GM04504 (cell line): ENCODE measurements at regions not wholly inside any gene's neighbourhood (a gene's known extent, or its start where the extent isn't known, plus 50 kb on each side); places are given as distances from the start of the nearest gene placed in this dataset.
"Not testable (repeated sequence)": the region's sequence is repeated elsewhere in the genome, so short reads cannot be mapped to it uniquely, and the experiment has no call there.

ENCODE experiments used
- DNase-seq: peaks from one replicate; pipeline ENCODE4 v3.0.0-alpha.2; 2012; ENCODE audit warnings: low read depth

DNA sequence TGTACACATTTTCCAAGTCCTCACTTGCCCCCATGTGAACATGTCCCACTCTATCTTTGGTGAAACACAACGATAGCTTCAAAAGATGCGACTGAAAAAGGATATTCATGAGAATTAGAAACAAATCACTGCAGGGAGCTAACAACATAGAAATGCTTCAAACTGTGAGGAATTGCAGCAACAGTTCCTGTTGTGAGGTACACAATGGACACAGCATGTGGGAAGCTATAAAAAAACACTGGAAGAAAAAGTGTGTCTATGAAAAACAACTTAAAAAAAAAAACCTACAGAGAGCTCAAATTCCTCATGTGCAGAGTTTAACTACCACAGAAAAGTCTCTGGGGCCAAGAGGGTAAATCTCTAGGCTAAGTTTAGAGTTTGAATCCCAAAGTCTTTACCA, 51.6 kb upstream of the BLTP1 start:
- no peak for DNase-seq

DNA sequence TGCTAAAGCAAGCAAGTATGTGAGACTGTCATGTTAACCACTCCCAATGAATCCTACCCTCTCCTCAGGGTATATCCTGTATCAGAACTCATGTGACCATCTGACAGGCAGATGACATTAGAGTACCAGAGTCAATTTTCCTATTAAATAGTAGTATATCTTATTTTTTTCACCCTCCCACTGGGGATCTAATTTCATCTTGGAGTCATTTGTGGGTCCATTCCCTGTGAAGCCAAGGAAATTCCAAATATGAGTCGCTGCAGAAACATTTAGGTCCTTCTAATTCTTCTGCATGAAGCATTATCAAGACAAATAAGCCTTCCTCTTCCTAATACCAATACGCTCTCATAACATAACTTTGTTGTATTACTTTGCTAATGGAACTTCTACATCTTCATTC, 52.2 kb upstream of the BLTP1 start:
- DNase-seq = peak; percentile 8

DNA sequence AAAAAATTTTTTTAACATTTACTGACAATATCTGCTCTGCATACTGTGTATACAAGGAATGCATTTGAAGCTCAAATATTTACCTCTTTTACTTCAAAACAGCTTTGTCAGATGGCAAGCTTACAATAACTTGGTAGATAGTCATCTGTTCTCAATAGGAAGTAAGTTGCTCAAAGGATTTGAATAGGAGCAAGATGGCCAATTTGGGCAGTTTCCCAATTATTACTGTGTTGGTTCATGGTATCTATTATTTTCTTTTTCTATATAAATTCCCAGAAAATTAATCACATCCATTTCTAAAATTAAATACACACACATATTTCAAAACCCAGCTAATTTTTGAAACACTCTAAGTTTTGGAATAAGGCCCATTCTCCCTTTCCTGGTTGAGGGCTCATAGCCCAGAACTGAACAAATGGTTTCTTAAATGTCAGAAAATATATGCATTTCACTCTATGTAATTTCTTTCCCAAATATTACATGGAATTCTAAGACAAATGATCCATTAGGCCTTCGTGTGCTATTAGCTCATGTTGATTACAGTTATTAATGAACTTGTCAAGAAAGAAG, 60.2 kb upstream of the BLTP1 start:
- DNase-seq = no peak

DNA sequence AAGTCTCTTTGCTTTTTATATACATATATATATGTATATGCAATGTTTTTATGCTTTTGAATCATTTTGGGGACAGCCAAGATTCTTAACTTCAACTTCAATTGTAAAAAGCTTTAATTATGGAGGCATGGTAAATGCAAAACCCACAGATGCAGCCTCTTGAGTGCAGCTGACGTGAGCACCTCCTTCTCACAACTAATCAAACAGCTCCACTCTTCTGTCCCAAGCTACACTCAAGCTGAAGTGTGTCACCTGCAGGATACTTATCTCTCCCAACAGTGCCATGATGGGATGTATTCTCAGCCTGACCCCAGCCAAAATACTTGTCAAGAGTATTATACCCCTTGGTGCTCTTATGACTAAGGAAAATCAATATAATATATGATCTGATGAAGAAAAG, 60.7 kb upstream of the BLTP1 start:
- no peak for DNase-seq

DNA sequence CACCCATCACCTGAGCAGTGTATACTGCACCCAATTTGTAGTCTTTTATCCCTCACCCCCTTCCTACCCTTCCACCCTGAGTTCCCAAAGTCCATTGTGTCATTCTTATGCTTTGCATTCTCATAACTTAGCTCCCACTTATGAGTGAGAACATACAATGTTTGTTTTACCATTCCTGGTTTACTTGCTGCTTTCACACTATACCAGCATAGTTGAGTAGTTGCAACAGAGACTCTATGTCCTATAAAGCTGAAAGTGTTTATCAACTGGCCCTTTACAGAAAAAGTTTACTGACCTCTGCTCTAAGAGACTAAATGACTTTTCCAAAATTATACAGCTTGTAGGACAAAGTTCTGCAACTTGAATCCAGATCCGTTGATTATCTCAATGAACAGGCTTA, 61.1 kb upstream of the BLTP1 start:
- DNase-seq = no peak

DNA sequence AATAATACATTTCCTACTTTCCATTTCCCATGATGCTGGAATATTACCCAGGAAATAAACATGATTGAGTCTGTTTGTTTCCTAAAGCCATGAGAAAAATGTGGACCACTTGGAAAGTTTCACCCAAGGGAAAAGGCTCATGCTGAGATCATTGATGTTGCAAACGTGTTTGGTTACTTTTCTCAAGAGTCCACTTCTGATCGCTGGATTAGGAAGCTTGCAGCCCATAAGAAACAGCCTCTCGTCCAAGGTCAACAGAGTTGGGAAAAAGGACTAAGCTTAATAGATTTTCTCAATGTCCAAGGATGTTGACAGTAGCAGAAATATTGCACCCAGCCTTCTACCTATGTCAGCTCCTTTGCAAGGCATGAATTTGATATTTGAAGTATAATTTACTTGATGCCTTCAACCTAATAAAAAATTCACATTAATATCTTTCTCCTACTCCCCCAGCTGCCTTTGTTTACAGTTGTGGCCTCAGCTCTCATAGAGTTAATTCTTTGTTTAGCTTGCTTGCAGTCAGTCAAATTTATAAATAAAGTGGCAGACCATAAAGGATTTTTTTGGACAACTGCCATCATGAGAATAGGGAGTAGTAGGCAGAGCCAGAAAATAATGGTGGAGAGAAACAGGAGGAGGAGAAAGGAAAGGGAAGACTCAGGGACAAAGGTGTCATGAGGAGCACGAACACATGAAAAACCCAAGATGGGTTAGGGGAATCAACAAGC, 65.6 kb upstream of the BLTP1 start:
- DNase-seq = no peak

DNA sequence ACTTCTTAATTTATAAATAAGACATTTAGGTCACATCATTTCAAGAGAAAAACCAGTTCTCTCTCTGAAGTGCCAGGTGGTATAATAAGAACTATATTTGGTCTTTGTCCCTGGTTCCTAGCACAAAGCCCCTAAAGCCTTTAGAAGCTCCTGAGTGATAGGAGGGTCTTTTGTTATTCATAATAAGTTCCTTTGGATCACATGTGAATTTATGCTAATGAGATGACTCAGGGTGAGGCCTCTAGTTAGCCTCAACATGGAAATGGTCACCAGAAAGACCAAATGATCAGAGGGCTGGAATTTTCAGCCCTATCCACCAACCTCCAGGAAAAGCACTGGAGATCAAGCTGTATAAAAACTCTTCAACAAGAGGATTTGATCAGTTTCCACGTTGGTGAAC, 68.1 kb upstream of the BLTP1 start:
- no peak for DNase-seq

DNA sequence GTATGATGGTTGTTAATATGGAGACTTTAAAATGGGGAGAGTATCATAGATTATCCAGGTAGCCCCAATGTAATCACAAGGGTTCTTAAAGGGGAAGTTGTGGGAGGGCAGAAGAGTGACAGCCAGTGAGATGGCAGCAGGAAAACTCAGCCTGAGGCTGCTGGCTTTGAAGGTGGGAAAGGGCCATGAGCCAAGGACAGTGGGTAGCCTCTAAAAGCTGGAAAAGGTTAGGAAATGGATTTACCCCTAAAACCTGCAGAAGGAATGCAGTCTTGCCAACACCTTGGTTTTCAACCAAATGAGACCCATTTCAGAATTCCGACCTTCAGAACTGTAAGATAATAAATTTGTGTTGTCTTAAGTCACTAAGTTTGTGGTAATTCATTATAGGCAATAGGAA, 68.8 kb upstream of the BLTP1 start:
- DNase-seq = no peak

DNA sequence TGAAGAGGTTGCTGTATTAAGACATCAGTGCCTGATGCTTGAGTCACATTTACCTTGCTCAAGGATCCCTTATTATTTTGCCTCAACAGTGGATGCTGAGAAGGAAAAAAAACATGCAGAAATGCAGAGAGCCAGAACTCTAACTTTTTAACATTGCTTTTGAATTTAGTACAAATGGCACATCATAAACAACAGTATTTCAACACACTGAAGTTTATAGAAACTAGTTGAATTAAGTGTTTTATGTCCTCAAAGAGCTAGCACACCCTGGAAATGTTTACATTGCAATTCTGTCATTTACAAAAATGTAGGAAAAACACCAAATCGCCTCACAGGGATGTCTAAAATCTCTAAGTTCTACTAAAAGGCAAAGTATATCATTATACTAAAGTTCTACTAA, 69.5 kb upstream of the BLTP1 start:
- no peak for DNase-seq

DNA sequence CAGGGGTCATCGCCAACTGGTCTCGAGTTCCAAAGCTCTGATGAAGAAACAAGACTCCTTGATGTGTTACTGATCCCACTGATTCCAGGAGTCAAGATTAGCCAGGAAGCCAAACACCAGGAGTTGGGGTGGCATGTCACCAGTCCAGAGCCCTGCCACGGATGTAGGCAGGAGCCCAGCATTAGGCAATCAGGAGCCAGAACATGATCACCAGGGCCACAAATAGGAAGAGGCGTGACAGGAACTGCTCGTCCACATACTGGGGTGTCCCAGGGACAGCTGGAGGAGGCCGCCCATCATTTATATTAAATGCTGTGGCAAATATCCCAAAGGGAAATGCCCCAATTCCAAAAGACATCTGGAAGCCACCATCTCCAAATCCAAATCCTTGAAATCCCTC, 74.5 kb upstream of the BLTP1 start:
- not testable (repeated sequence) for DNase-seq

DNA sequence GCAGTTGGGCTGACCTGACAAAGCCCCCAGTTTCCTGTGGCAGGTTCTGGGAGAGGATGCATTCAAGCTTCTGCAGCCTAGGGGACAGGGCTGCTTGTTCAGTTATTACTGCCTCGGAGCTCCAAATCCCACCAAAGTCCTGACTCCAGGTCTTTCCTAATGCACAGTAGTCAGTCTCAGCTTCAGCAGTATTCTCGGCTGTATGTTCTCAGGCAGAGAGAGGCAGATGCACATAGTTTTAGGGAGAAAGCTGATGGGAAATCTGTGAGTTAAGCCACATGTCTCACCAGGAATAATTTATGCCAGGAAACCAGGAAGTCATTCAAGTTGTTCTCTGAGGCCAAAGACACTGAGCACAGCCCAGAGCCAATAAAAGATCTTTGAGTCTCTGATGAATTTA, 75.3 kb upstream of the BLTP1 start:
- DNase-seq = peak; percentile 6

DNA sequence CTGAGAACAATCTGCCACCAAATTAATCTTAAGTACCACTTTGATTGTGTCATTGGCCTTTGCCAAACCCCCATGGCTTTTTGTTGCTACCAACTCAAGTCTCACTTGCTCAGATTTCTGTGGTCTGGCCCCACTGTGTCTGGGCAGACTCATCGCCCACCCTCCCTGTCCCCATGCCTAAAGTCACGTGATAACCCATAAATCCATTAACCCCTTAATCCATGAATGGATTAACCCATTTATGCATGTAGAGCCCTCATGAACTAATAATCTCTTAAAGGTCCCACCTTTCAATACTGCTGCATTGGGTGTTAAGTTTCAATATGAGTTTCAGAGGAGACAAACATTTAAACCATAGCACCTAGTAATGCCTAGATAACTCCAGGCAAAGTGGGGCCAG, 78.5 kb upstream of the BLTP1 start:
- no peak for DNase-seq

DNA sequence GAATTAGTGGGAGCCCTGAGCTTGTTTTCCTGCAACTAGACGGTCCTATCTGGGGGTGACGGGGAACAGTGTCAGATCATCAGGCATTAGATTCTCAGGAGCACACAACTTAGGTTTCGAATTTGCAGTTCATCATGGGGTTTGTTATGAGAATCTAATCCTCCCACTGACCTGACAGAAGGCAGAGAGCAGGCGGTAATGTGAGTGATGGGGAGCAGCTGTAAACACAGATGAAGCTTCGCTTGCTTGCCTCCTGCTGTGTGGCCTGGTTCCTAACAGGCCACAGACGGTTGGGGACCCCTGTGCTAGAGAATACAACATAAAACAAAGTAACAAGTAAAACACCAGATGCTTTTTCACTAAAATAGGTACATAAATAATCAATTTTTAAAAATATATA, 86.2 kb upstream of the BLTP1 start:
- no peak for DNase-seq

DNA sequence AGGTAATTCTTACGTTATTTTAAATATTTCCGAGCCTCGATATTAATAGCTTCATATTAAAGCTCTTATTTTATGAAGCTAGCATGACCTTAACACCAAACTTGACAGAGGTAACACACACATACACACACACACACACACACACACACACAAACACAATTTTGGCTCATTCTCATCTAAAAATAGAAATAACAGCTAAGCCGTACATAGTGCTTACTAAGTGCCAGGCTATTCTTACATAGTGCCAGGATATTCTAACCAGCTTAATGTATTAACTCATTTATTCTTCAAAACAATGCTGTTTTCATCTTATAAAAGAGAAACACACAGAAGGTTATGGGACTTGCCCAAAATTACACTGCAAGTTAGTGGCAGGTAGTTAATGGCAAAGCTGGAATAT, 87.0 kb upstream of the BLTP1 start:
- no peak for DNase-seq

DNA sequence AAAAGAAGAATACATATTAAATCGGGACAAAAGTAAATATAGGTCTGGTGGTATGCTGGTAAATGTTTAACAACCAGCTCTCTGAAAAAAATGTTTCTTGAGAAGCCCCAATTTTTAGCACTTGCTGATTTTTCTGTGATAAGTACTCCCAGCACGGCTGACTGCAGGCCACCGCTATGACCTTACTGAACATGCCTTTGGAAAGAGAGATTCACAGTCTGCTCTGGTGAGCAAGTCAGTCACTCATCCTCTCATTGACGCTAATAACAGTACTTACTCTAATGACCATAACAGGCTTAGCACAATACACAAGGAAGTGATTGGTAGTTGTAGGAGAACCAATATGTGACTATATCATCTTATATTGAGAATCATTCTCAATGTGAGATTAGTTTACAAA, 98.9 kb upstream of the BLTP1 start:
- DNase-seq = no peak

DNA sequence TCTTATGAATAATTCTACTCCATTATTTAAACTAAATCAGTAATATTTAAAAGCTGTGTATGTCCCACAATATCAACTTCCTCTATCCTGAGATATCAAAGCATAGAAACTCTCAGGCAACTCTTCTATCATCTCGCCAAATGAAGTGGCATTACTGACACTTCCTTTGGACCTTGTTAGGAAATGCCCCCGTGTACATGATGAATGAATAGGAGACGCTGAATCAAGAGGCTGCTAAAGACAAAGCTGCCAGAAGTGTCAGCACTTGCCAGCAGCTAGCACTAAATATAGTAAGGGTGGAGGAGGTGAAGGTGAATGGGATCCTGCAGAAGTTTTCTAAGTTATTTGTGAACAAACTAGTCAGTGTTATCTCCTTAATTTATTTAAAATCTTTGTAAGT, 99.5 kb upstream of the BLTP1 start:
- no peak for DNase-seq

DNA sequence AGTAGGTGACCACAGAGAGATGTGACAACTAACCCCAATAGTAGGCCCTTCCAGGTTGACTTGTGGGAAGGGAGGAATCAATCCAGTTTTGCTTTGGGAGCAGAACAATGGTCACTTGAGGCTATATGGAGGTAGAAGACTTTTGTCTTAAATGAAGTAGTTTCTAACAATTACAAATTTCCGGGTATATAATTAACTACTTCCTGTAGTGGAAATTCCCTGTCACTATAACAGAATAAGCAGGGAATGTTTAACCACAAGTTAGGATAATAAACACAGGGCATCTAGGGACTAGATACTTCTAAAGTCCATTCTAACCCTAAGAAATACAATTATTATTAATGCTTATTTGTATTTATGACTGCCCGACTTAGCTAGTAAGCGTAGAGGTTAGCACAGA, 99.0 kb upstream of the TRPC3 start:
- no peak for DNase-seq

DNA sequence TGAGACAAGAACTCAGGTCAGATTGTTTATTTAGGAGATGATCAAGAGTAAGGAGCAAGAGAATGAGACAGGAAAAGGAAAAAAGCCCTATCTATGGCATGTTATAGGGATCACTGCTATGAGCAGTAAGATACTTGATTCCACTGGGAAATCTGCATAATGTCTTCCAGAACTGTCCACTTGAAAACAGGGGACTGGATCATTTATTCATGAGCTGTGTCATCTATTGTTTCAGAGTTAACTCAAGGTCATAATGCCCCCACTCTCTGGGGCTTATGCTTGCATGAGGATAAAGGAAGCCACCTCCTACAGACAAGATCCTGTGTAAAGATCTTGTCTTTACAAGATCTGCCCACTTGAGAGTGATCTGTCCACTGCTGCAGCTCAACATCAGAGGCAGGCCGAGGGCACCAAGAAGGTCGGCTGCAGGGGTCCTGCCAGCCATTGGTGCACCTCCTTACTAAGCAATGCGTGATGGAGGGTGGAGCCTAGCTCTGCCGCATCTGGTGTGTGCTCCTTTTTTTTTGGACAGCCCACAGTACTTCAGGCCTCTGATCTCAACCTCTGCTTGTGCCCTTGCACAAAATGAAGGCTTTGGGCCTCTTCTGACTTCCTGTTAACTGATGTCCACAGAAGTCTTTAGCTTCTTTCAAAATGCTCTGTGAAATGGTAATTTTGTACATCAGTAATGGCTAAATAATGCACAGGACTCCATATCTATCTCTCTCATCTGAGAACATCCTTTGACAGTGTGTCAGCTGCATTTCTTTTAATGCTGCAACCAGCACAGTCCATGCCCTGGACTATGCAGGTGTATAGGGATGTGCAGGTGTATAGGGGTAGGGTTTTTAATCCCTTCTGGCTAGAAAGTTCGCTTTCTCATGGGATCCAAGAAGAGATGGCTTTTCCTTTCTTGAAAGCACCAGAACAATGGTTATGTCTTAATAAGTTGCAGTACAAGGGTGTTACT, 95.9 kb upstream of the TRPC3 start:
- no peak for DNase-seq

DNA sequence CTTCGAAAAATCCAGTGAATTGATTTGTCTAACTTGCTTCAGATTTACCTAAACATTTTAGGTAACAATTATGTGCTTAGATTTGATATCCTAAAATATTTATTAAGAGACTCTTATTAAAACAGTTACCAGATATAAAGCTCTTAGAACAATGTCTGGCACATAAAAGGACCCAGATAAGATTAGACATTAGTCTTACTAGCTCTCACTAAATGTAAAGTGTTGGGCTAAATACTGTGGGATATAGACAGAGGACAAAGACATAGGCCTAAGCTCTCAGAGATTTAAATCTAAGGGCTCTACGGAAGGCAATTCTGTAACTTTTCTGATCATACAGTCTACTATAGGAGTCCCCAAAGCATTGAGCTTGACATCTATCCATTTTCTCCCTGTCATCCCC, 94.4 kb upstream of the TRPC3 start:
- DNase-seq = no peak

DNA sequence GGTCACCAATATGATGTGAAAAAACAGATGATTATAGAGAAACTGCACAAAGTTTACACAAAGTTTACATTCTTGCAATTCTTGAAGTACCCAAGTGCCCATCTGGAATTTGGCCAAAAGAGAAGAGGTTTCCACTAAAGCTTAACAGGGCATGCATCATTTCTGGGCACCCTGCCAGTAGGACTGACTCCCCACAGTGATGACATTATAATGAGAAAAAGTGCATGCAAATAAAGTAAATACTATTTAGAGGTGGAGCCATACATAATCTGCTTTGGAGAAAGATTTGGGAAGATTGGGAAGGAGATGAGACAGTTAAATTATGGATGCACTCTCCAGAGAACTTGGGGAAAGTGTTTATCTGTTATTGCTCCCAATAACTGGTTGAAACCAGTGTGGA, 93.7 kb upstream of the TRPC3 start:
- DNase-seq = peak; percentile 94

DNA sequence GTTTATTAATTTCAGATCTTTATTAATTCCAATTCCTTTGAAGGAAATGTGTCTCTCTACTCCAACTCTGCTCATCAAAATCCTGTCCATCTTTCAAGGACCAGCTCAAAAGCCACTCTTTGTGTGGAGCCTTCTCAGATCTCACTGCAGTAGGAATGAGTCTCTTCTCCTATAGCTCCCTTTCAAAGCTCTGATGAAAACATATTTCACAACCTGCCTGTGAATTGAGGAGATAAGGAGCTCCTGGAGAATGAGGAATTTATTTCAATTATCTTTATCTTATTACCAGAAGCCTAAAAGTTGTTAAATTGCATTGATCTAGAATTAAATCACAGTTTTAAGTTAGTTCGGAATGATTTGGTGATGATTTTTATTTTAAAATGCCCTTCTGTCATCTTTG, 92.6 kb upstream of the TRPC3 start:
- no peak for DNase-seq

DNA sequence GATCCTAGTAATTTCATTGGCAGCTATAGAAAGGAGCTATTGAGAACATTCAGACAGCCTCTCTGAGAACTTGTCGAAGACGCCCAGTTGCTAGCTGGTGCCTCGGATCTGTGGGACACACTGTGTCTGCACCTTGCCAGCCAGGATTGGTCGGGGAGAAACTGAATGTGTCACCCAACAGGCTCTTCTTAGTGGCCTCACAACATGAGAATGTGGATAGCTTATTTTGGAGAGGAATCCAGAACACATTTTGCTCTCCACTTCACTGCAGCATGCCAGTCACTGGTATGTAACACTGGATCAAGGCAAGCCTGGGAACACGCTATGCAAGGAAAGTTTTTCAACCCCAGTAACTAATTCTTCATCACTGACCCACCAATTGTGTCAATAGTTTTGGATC, 89.5 kb upstream of the TRPC3 start:
- no peak for DNase-seq

DNA sequence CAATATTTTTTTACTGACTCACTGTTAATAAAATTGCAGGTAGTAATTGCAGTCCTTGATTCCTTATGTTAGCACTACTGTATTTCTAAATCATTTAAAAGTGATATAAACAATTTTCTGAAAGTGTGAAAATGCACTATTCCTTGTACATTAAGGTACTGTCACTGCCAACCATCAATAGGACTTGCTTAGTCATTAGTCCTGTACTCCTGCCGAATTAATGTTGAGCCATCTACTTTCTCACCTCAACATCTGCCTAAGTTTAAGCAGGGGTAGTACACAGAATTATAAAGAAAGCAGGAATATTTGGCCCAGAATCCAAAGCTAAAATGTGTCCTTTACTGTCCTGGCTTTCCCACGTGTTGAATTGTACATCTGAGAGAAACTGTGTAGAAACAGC, 87.0 kb upstream of the TRPC3 start:
- no peak for DNase-seq
